Motor neuron (in vitro differentiated cells): ENCODE measurements at regions not wholly inside any gene's neighbourhood (a gene's known extent, or its start where the extent isn't known, plus 50 kb on each side); places are given as distances from the start of the nearest gene placed in this dataset.
"Not testable (repeated sequence)": the region's sequence is repeated elsewhere in the genome, so short reads cannot be mapped to it uniquely, and the experiment has no call there.

Experiments used
- ATAC-seq, 8 experiments: fragments of 200-7000 bp; cut with Tn5 transposase; replicated peaks in 6 of 8; 2 replicates each; pipeline ENCODE4 v1.8.0; 2021; ENCODE audit warnings: mild to moderate bottlenecking in 8 of 8, moderate library complexity in 8 of 8
- H3K27ac ChIP-seq, 2 donors: fragments of 250-450 bp; sonication (Bioruptor Pico); 2 replicates each; pipeline ENCODE4 v1.9.0; 2021; ENCODE audit warnings: antibody characterized with exemption in 2 of 2, mild to moderate bottlenecking in 2 of 2, moderate library complexity in 1 of 2
- H3K4me1 ChIP-seq, 2 donors: fragments of 250-450 bp; sonication (Bioruptor Pico); replicated peaks in 1 of 2; 2 replicates each; pipeline ENCODE4 v1.6.1; 2021; ENCODE audit warnings: antibody characterized with exemption in 2 of 2, mild to moderate bottlenecking in 2 of 2, moderate library complexity in 1 of 2
- H3K4me3 ChIP-seq, 5 donors: fragments of 250-450 bp; sonication (Bioruptor Pico); 2 replicates each; pipeline ENCODE4 v1.9.0; 2021; ENCODE audit warnings: antibody characterized with exemption in 5 of 5, mild to moderate bottlenecking in 5 of 5, moderate library complexity in 4 of 5
- WGBS, 10 experiments: fragments of 450-650 bp; shearing (Covaris generic); methylation state at CpG; one replicate each; pipeline ENCODE4 v1.0.0; 2022; 5-methylcytosine and 5-hydroxymethylcytosine counted together
- in situ Hi-C, 9 experiments: fragments of 400-800 bp; cut with MboI; loops; one replicate each; pipeline ENCODE4 v1.15.0; 2021; ENCODE audit warnings: low sequenced_read_pairs in 9 of 9, low pct_unique_long_range_greater_than_20kb in 2 of 9; ENCODE audit not compliant: unreplicated experiment in 9 of 9

- Histone ChIP-seq H3K4me3 (no peak overlapping the region), H3K4me1 (no peaks in the 10 kb centered on the region), H3K27ac (no peak overlapping the region)
- WGBS, 10 experiments: 21 to 100% (median 81%) methylated on average over 1 to 2 of the region's 2 CpGs
- in situ Hi-C loops: no loop called here
- ATAC-seq: no peak
These were observed 361.8 kb downstream of the IPMK start for GRCh38 chr10:57905861-57906260.

- no peaks in the 10 kb centered on the region for H3K4me1 ChIP-seq
- no peak for ATAC-seq
- H3K4me3 ChIP-seq: no peak overlapping the region
- 0 to 100% (median 61%) methylated on average over 1 to 2 of the region's 2 CpGs; no CpG with 5 or more reads in 4 of the 10 experiments for WGBS, 10 experiments
- no peak overlapping the region for H3K27ac ChIP-seq
- in situ Hi-C loops: no loop called here
These were observed 362.7 kb downstream of the IPMK start for GRCh38 chr10:57905010-57905409.

GRCh38 chr10:57898231-57898630 is 369.5 kb downstream of the IPMK start:
- H3K27ac ChIP-seq: no peak overlapping the region
- no peaks in the 10 kb centered on the region for H3K4me1 ChIP-seq
- no peak for ATAC-seq
- in situ Hi-C loops: no loop called here
- H3K4me3 ChIP-seq: no peak overlapping the region
- WGBS, 10 experiments: 0 to 100% (median 50%) methylated on average over 1 to 4 of the region's 4 CpGs; no CpG with 5 or more reads in 1 of the 10 experiments

GRCh38 chr10:57897611-57898010 is 370.1 kb downstream of the IPMK start:
- in situ Hi-C loops: no loop called here
- H3K4me3 ChIP-seq: no peak overlapping the region
- H3K27ac ChIP-seq: no peak overlapping the region
- no peaks in the 10 kb centered on the region for H3K4me1 ChIP-seq
- no peak for ATAC-seq
- WGBS, 10 experiments: 11 to 100% (median 80%) methylated on average over 1 to 6 of the region's 6 CpGs; no CpG with 5 or more reads in 2 of the 10 experiments

- no peak for ATAC-seq
- H3K27ac ChIP-seq: no peak overlapping the region
- H3K4me3 ChIP-seq: no peak overlapping the region
- in situ Hi-C loops: no loop called here
- no peaks in the 10 kb centered on the region for H3K4me1 ChIP-seq
These were observed 373.3 kb downstream of the IPMK start for GRCh38 chr10:57894361-57894760.

- no peaks in the 10 kb centered on the region for H3K4me1 ChIP-seq
- peak in 1 of 8 experiments; percentile 31 for ATAC-seq
- 19 to 93% (median 75%) methylated on average over 4 to 7 of the region's 7 CpGs; no CpG with 5 or more reads in 1 of the 10 experiments for WGBS, 10 experiments
These were observed 376.3 kb downstream of the IPMK start for GRCh38 chr10:57891201-57892006.

GRCh38 chr10:57890691-57891090 is 377.0 kb downstream of the IPMK start:
- H3K4me3 ChIP-seq: no peak overlapping the region
- H3K4me1 ChIP-seq: no peaks in the 10 kb centered on the region
- WGBS, 10 experiments: 10 to 100% (median 78%) methylated on average over 1 to 5 of the region's 5 CpGs; no CpG with 5 or more reads in 3 of the 10 experiments
- H3K27ac ChIP-seq: no peak overlapping the region
- ATAC-seq: no peak
- in situ Hi-C loops: no loop called here

More at GRCh38 chr10:57891201-57892006, 376.3 kb downstream of the IPMK start:
- in situ Hi-C loops: no loop called here
- Histone ChIP-seq H3K27ac (no peak overlapping the region), H3K4me3 (no peak overlapping the region)

GRCh38 chr10:57885618-57885968 is 382.1 kb downstream of the IPMK start:
- in situ Hi-C loops, H3K4me3 ChIP-seq, H3K27ac ChIP-seq, ATAC-seq, H3K4me1 ChIP-seq: not testable (repeated sequence)
- WGBS, 10 experiments: 0 to 93% (median 48%) methylated on average over 2 to 5 of the region's 5 CpGs; no CpG with 5 or more reads in 4 of the 10 experiments

GRCh38 chr10:57884965-57885617 is 382.6 kb downstream of the IPMK start:
- ATAC-seq: no peak
- Histone ChIP-seq H3K27ac (no peak overlapping the region), H3K4me1 (peaks cover 0 to 4% of the 10 kb centered on the region in 2 donors), H3K4me3 (no peak overlapping the region)
- WGBS, 10 experiments: 5 to 100% (median 83%) methylated on average over 1 to 2 of the region's 2 CpGs
- in situ Hi-C loops: no loop called here

- Histone ChIP-seq H3K27ac (no peak overlapping the region), H3K4me3 (no peak overlapping the region), H3K4me1 (peaks cover 0 to 4% of the 10 kb centered on the region in 2 donors)
- ATAC-seq: peak in 2 of 8 experiments; percentile 14 to 41
- 0 to 96% (median 53%) methylated on average over 1 to 2 of the region's 2 CpGs for WGBS, 10 experiments
- in situ Hi-C loops: no loop called here
These were observed 383.3 kb downstream of the IPMK start for GRCh38 chr10:57884407-57884806.

GRCh38 chr10:57880446-57881227 is 387.1 kb downstream of the IPMK start:
- 0 to 100% (median 79%) methylated on average over 1 of the region's 1 CpG; no CpG with 5 or more reads in 2 of the 10 experiments for WGBS, 10 experiments
- no peak for ATAC-seq
- no peak overlapping the region for H3K4me3 ChIP-seq
- in situ Hi-C loops: no loop called here
- H3K4me1 ChIP-seq: peaks cover 0 to 4% of the 10 kb centered on the region in 2 donors
- H3K27ac ChIP-seq: no peak overlapping the region

- H3K4me1 ChIP-seq: peaks cover 0 to 9% of the 10 kb centered on the region in 2 donors
- WGBS, 10 experiments: 45 to 100% (median 83%) methylated on average over 1 to 4 of the region's 4 CpGs; no CpG with 5 or more reads in 1 of the 10 experiments
- in situ Hi-C loops: loop anchor here in 1 of 9 experiments (25.0 kb wide), 1 partner anchor 187 kb away; no protein-coding TSS in a partner anchor
- no peak for ATAC-seq
- no peak overlapping the region for H3K27ac ChIP-seq
- no peak overlapping the region for H3K4me3 ChIP-seq
These were observed 392.9 kb downstream of the IPMK start for GRCh38 chr10:57874810-57875209.

- no peak overlapping the region for H3K4me3 ChIP-seq
- WGBS, 10 experiments: 0 to 89% (median 28%) methylated on average over 1 of the region's 1 CpG; no CpG with 5 or more reads in 2 of the 10 experiments
- no peak for ATAC-seq
- H3K27ac ChIP-seq: no peak overlapping the region
- in situ Hi-C loops: loop anchor here in 1 of 9 experiments (25.0 kb wide), 1 partner anchor 195 kb away; no protein-coding TSS in a partner anchor
- peaks cover 0 to 3% of the 10 kb centered on the region in 2 donors for H3K4me1 ChIP-seq
These were observed 400.5 kb downstream of the IPMK start for GRCh38 chr10:57867241-57867640.
